Stimulated activated CD8-positive, alpha-beta memory T cell treated with anti-CD3 and anti-CD28 coated beads, Interleukin-7, amount 100 ng/mL, for 1 hour (primary cell): ENCODE measurements at regions not wholly inside any gene's neighbourhood (a gene's known extent, or its start where the extent isn't known, plus 50 kb on each side); places are given as distances from the start of the nearest gene placed in this dataset.
"Not testable (repeated sequence)": the region's sequence is repeated elsewhere in the genome, so short reads cannot be mapped to it uniquely, and the experiment has no call there.

ENCODE experiments used
- DNase-seq, 2 donors: peaks; one replicate each; pipeline ENCODE4 v3.0.0-alpha.2; 2020; ENCODE audit warnings: low read depth in 2 of 2

GRCh38 chr18:78805840-78806239 is 173.8 kb upstream of the SALL3 start:
- no peak for DNase-seq

- DNase-seq: no peak
These were observed 171.9 kb upstream of the SALL3 start for GRCh38 chr18:78807668-78808067.

GRCh38 chr18:78809845-78810244 is 169.8 kb upstream of the SALL3 start:
- DNase-seq: no peak

- no peak for DNase-seq
These were observed 168.9 kb upstream of the SALL3 start for GRCh38 chr18:78810706-78811105.

GRCh38 chr18:78812067-78812466 is 167.6 kb upstream of the SALL3 start:
- no peak for DNase-seq

- DNase-seq: no peak
These were observed 166.5 kb upstream of the SALL3 start for GRCh38 chr18:78813156-78813555.

- no peak for DNase-seq
These were observed 165.5 kb upstream of the SALL3 start for GRCh38 chr18:78813936-78814710.

GRCh38 chr18:78814766-78815165 is 164.9 kb upstream of the SALL3 start:
- no peak for DNase-seq

GRCh38 chr18:78816114-78816513 is 163.5 kb upstream of the SALL3 start:
- DNase-seq: no peak

GRCh38 chr18:78816916-78817315 is 162.7 kb upstream of the SALL3 start:
- no peak for DNase-seq

GRCh38 chr18:78818495-78818894 is 161.1 kb upstream of the SALL3 start:
- DNase-seq: no peak

- DNase-seq: no peak
These were observed 160.7 kb upstream of the SALL3 start for GRCh38 chr18:78818961-78819360.

GRCh38 chr18:78820161-78820834 is 159.3 kb upstream of the SALL3 start:
- DNase-seq: no peak

- DNase-seq: no peak
These were observed 158.2 kb upstream of the SALL3 start for GRCh38 chr18:78821396-78821795.

- DNase-seq: no peak
These were observed 157.3 kb upstream of the SALL3 start for GRCh38 chr18:78822171-78822948.

GRCh38 chr18:78822949-78823285 is 156.7 kb upstream of the SALL3 start:
- DNase-seq: no peak

GRCh38 chr18:78825168-78825567 is 154.4 kb upstream of the SALL3 start:
- DNase-seq: no peak

- no peak for DNase-seq
These were observed 153.0 kb upstream of the SALL3 start for GRCh38 chr18:78826631-78827030.

GRCh38 chr18:78827141-78827540 is 152.5 kb upstream of the SALL3 start:
- no peak for DNase-seq

- DNase-seq: no peak
These were observed 151.5 kb upstream of the SALL3 start for GRCh38 chr18:78828131-78828530.

- not testable (repeated sequence) for DNase-seq
These were observed 150.6 kb upstream of the SALL3 start for GRCh38 chr18:78829026-78829425.

- DNase-seq: no peak
These were observed 149.5 kb upstream of the SALL3 start for GRCh38 chr18:78830161-78830560.

GRCh38 chr18:78830826-78831225 is 148.8 kb upstream of the SALL3 start:
- DNase-seq: no peak
